MCF 10A (cell line): ENCODE measurements at regions not wholly inside any gene's neighbourhood (a gene's known extent, or its start where the extent isn't known, plus 50 kb on each side); places are given as distances from the start of the nearest gene placed in this dataset.

Experiments
- BruUV-seq: library from RNA; stranded (reverse); fragments of 400-500 nt; replicated peaks from 2 replicates; lab custom pipeline; 2021; lab: Mats Ljungman, UMichigan
- CTCF ChIA-PET: fragments of 300-600 bp; sonication (Branson Sonifier 250); formaldehyde crosslinking; extraction: SDS; loops from one replicate; lab custom pipeline; 2021; ENCODE audit warnings: antibody characterized with exemption, inconsistent platforms; lab: Yijun Ruan, JAX
- POLR2A ChIA-PET: fragments of 300-600, 350-650 bp; sonication (Branson Sonifier 250); formaldehyde crosslinking; extraction: SDS; loops from one replicate; lab custom pipeline; 2020; ENCODE audit warnings: antibody characterized with exemption, inconsistent platforms; lab: Yijun Ruan, JAX
- DNase-seq: peaks from one replicate; pipeline ENCODE4 v3.0.0-alpha.2; 2018; ENCODE audit not compliant: unreplicated experiment
- H3K27ac Mint-ChIP-seq: one replicate; pipeline ENCODE4 v1.8.0; 2022; ENCODE audit warnings: mild to moderate bottlenecking, low read depth, mixed read lengths; ENCODE audit not compliant: unreplicated experiment
- H3K27me3 Mint-ChIP-seq: one replicate; pipeline ENCODE4 v1.8.0; 2022; ENCODE audit warnings: mixed read lengths; ENCODE audit not compliant: insufficient read depth, unreplicated experiment
- H3K36me3 Mint-ChIP-seq: one replicate; pipeline ENCODE4 v1.8.0; 2022; ENCODE audit warnings: mild to moderate bottlenecking, moderate library complexity, mixed read lengths; ENCODE audit not compliant: insufficient read depth, unreplicated experiment
- H3K4me1 Mint-ChIP-seq: one replicate; pipeline ENCODE4 v1.8.0; 2022; ENCODE audit warnings: mixed read lengths; ENCODE audit not compliant: insufficient read depth, unreplicated experiment
- H3K4me3 Mint-ChIP-seq: one replicate; pipeline ENCODE4 v1.8.0; 2022; ENCODE audit warnings: mild to moderate bottlenecking, moderate library complexity, mixed read lengths; ENCODE audit not compliant: unreplicated experiment
- H3K9me3 Mint-ChIP-seq: one replicate; pipeline ENCODE4 v1.8.0; 2022; ENCODE audit warnings: mixed read lengths; ENCODE audit not compliant: unreplicated experiment
- CTCF ChIP-seq: fragments of 200-600 bp; IDR thresholded peaks from one replicate; pipeline ENCODE4 v1.8.0; 2022; ENCODE audit warnings: antibody characterized with exemption, mild to moderate bottlenecking; ENCODE audit not compliant: unreplicated experiment
- intact Hi-C: fragments of 100-400 bp; cut with micrococcal nuclease; formaldehyde crosslinking; loops from 2 replicates; pipeline ENCODE4 v1.14.1; 2022

GRCh38 chr7:41886262-41886900 lies 183.5 kb upstream of the INHBA start:
- H3K4me1 Mint-ChIP-seq = peaks cover 32% of the 10 kb centered on the region
- POLR2A ChIA-PET = interaction anchor here (1.4 kb wide), 1 partner anchor 17 kb away, joined by 4 read pairs; no protein-coding TSS in a partner anchor

GRCh38 chr7:41885748-41886147 lies 182.9 kb upstream of the INHBA start:
- H3K4me1 Mint-ChIP-seq = peaks cover 32% of the 10 kb centered on the region
- no peaks in the 10 kb centered on the region for H3K9me3 Mint-ChIP-seq
- no peak overlapping the region for H3K27ac Mint-ChIP-seq
- intact Hi-C loops = no loop called here
- H3K27me3 Mint-ChIP-seq = no peaks in the 10 kb centered on the region
- no peaks in the 10 kb centered on the region for H3K36me3 Mint-ChIP-seq
- TF ChIP-seq CTCF = no peak
- POLR2A ChIA-PET = interaction anchor here (1.4 kb wide), 1 partner anchor 16 kb away, joined by 4 read pairs; no protein-coding TSS in a partner anchor
- CTCF ChIA-PET = interaction anchor here (1.0 to 1.1 kb wide), 2 partner anchors 137 to 1055 kb away, joined by 3 read pairs; no protein-coding TSS in a partner anchor
- H3K4me3 Mint-ChIP-seq = no peak overlapping the region
- BruUV-seq = no TSS peak
- DNase-seq = no peak

More at GRCh38 chr7:41886262-41886900, 183.5 kb upstream of the INHBA start:
- CTCF ChIA-PET = interaction anchor here (0.6 to 1.1 kb wide), 5 partner anchors 14 to 1055 kb away, joined by 3 to 4 read pairs (median 3); no protein-coding TSS in a partner anchor
- intact Hi-C loops = no loop called here
- peak; percentile 72 for DNase-seq
- Mint-ChIP-seq H3K27ac (no peak overlapping the region), H3K27me3 (no peaks in the 10 kb centered on the region), H3K36me3 (no peaks in the 10 kb centered on the region), H3K4me3 (peak overlapping the region; percentile 19), H3K9me3 (no peaks in the 10 kb centered on the region)
- no TSS peak for BruUV-seq
- TF ChIP-seq CTCF = no peak

GRCh38 chr7:41885078-41885477 lies 182.2 kb upstream of the INHBA start:
- Mint-ChIP-seq H3K27me3 (no peaks in the 10 kb centered on the region), H3K36me3 (no peaks in the 10 kb centered on the region), H3K9me3 (no peaks in the 10 kb centered on the region), H3K4me3 (no peak overlapping the region), H3K4me1 (peaks cover 32% of the 10 kb centered on the region), H3K27ac (no peak overlapping the region)
- intact Hi-C loops = no loop called here
- ChIA-PET POLR2A (no interaction called here), CTCF (no interaction called here)
- no peak for DNase-seq
- TF ChIP-seq CTCF = no peak
- no TSS peak for BruUV-seq

- Mint-ChIP-seq H3K4me1 (peaks cover 32% of the 10 kb centered on the region), H3K27me3 (no peaks in the 10 kb centered on the region), H3K27ac (no peak overlapping the region), H3K9me3 (no peaks in the 10 kb centered on the region), H3K4me3 (no peak overlapping the region), H3K36me3 (no peaks in the 10 kb centered on the region)
- intact Hi-C loops = no loop called here
- BruUV-seq = no TSS peak
- ChIA-PET POLR2A (no interaction called here), CTCF (interaction anchor here (0.6 kb wide), 1 partner anchor 1591 kb away, joined by 4 read pairs; no protein-coding TSS in a partner anchor)
- TF ChIP-seq CTCF = no peak
- no peak for DNase-seq
Observed at GRCh38 chr7:41882745-41883420, 180.0 kb upstream of the INHBA start.
